GM12865 (cell line): ENCODE measurements at regions not wholly inside any gene's neighbourhood (a gene's known extent, or its start where the extent isn't known, plus 50 kb on each side); places are given as distances from the start of the nearest gene placed in this dataset.
"Not testable (repeated sequence)": the region's sequence is repeated elsewhere in the genome, so short reads cannot be mapped to it uniquely, and the experiment has no call there.

ENCODE experiments used
- DNase-seq: peaks from one replicate; pipeline ENCODE4 v3.0.0; 2010; ENCODE audit warnings: low read depth
- H3K4me3 ChIP-seq: 2 replicates; pipeline ENCODE4 v1.5.1; 2011; ENCODE audit warnings: mild to moderate bottlenecking, low read depth, low read length, control low read depth
- TF ChIP-seq, protein P1 (sequence below): IDR thresholded peaks from 2 replicates; pipeline ENCODE4 v1.5.1; 2011; ENCODE audit warnings: low read length, control low read depth, low read depth, inconsistent platforms; ENCODE audit not compliant: insufficient read depth; ENCODE audit errors: missing control alignments

DNA sequence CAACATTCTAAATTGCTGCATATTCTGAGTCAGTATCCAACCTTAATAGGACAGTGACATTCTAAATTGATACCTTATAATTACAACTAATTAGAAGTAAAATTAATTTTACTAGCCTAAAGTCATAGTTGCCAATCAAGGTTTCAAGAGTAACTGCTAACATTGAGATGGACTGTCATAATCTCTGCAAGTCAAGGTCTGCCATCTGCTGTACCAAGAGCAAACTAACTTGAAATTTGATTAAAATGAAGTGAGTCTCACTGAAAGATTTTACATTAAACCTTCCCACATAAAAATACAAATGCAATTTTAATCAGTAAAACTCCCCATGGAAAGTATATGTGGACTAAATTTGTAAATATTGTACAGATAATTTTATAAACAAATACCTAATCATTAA, 235.3 kb downstream of the PRDM9 start:
- TF ChIP-seq, protein P1, sequence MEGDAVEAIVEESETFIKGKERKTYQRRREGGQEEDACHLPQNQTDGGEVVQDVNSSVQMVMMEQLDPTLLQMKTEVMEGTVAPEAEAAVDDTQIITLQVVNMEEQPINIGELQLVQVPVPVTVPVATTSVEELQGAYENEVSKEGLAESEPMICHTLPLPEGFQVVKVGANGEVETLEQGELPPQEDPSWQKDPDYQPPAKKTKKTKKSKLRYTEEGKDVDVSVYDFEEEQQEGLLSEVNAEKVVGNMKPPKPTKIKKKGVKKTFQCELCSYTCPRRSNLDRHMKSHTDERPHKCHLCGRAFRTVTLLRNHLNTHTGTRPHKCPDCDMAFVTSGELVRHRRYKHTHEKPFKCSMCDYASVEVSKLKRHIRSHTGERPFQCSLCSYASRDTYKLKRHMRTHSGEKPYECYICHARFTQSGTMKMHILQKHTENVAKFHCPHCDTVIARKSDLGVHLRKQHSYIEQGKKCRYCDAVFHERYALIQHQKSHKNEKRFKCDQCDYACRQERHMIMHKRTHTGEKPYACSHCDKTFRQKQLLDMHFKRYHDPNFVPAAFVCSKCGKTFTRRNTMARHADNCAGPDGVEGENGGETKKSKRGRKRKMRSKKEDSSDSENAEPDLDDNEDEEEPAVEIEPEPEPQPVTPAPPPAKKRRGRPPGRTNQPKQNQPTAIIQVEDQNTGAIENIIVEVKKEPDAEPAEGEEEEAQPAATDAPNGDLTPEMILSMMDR: no peak
- no peak for DNase-seq
- no peak overlapping the region for H3K4me3 ChIP-seq

DNA sequence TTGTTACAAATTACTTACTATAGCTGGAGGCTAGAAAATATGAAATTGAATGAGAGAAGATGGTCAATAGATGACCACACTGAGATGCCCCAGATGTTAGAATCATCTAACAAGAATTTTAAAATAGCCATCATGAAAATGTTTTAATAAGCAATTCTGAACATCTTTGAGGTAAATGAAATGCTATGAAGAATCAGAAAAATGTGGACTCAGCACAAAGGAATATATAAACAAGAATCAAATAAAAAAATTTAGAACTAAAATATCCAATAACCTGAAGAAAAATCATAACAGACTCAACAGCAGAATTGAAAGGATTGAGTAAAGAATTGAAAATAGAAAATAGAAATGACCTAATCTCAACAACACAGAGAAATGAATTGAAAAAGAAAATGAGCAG, 248.5 kb downstream of the PRDM9 start:
- TF ChIP-seq, protein P1: no peak
- H3K4me3 ChIP-seq: no peak overlapping the region
- no peak for DNase-seq

DNA sequence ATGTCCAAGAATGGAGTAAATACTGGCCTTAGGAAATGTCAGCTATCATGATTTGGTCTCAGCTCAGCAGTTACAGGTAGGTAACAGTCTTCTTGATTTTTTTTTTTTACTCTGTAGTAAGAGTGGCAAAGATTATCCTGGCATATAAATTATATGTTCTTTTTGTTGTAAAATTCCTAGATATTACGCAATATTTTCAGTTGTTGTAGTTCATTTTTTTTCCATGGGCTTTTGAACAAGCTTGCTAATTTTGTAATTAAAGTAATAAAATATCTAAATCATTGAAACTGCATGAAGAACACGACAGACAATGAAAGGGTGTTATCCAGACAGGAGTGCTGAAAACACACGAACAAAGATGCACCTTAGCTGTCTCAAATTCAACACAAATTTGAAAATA, 249.4 kb downstream of the PRDM9 start:
- no peak overlapping the region for H3K4me3 ChIP-seq
- no peak for DNase-seq
- TF ChIP-seq, protein P1: no peak

DNA sequence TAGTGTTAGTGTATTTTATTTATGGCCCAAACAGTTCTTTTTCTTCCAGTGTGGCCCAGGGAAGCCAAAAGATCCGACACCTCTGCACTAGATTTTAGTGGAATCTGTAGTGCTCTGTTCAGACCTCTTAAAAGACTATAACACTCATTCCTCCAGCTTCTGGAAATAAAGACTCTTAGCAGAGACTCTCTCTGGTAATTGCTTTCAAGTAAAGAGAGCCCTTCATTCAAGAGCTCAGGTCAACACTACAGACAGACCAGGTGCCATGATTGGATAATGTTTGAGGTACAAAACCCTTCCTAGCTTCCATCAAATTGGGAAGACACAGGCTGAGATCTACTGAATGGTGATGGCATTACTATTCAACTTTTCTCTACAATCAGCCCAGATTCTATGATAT, 255.8 kb downstream of the PRDM9 start:
- H3K4me3 ChIP-seq: no peak overlapping the region
- TF ChIP-seq, protein P1: no peak
- DNase-seq: no peak

DNA sequence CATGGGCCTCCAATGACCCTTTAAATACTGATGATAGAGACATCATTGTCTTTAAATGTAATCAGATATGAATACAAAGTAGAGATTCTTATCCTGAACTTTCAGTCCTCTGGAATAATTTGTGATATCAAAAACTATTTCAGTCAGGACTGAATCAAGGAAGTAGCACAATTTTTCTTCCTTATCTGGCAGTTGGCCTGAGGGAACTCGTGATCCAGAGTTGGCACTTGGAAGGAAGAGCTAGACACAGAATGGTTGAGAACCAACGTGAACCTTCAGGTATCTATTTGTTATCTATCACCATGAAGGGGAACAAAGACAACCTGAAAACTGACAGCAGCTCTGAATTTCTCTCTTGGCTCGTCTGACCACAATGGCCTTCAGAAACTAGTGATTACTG, 269.3 kb downstream of the PRDM9 start:
- no peak overlapping the region for H3K4me3 ChIP-seq

DNA sequence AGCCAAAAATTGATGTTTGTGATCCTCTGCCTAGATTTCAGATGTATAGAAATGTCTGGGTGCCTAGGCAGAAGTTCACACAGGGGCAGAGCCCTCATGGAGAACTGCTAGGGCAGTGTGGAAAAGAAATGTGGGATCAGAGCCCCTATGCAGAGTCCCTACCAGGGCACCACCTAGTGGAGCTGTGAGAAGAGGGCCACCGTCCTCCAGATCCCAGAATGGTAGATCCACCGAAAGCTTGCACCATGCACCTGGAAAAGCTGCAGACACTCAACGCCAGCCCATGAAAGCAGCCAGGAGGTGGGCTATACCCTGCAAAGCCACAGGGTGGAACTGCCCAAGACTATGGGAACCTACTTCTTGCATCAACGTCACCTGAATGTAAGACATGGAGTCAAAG, 292.9 kb downstream of the PRDM9 start:
- not testable (repeated sequence) for DNase-seq, H3K4me3 ChIP-seq

More for the DNA sequence above, 269.3 kb downstream of the PRDM9 start:
- TF ChIP-seq, protein P1: no peak
- DNase-seq: no peak

DNA sequence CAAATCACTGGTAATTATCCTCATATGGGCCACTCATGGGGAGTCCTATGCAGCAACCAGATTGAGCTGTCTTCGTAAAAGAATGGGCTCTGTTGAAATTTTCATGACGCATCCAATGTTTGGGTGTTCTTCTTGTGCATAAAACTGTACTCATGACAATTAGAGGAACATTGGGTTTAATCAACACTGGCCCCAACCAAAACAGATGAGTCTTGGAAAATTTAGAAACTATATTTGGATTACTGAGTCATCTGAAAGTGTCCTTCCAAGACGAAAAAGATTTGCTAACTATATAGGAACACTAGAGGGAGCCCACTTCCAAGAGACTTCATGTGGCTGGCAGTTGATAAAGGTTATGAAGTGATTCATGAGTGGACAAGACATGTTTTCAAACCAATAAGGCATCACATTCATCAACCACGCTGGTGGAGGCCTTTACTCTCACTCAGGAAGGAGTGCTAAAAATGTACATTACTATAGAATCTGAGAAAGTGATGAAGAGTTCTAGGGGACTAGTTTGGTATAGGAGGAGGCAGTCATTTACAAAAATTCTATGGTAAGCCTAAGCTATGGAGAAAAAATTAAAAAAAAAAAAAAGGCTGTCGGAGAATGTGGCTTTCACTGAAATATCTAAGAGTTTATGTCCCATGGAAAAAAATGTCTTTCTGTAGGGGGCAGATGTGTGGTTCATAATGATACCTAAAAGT, 313.5 kb downstream of the PRDM9 start:
- no peak overlapping the region for H3K4me3 ChIP-seq
- TF ChIP-seq, protein P1: no peak
- DNase-seq: peak; percentile 0
